GM19463 (cell line): ENCODE measurements at regions not wholly inside any gene's neighbourhood (a gene's known extent, or its start where the extent isn't known, plus 50 kb on each side); places are given as distances from the start of the nearest gene placed in this dataset.
A peak's percentile ranks its signal among the peaks of the same experiment; 100 is the strongest.
"Not testable (repeated sequence)": the region's sequence is repeated elsewhere in the genome, so short reads cannot be mapped to it uniquely, and the experiment has no call there.

ENCODE experiments used
- ATAC-seq: cut with Tn5 transposase; IDR thresholded peaks from one replicate; pipeline ENCODE4 v1.9.1; 2021; ENCODE audit warnings: mild to moderate bottlenecking, moderate library complexity; ENCODE audit not compliant: unreplicated experiment

GRCh38 chr5:100641833-100642232 lies 106.7 kb downstream of the FAM174A start:
- ATAC-seq = no peak

DNA sequence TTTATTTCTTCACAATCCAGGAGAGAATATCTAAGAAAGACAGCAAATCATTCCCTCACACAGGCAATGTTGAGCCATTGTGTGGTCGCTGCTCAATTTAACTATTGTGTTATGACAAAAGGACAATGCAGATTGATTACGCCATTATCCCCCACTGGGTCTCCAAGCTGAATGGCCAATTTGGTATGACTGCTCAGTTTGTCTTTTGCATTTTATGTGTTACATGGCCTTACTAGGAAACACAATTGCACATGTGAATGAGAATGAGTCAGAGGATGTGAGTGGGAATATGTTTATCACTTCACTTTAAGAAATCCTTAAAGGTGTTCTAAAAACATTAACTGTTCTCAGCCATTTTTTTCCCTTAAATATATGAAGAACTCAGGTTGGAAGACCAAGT lies 108.3 kb downstream of the FAM174A start:
- ATAC-seq = no peak

GRCh38 chr5:100644185-100644584 lies 109.0 kb downstream of the FAM174A start:
- ATAC-seq = no peak

DNA sequence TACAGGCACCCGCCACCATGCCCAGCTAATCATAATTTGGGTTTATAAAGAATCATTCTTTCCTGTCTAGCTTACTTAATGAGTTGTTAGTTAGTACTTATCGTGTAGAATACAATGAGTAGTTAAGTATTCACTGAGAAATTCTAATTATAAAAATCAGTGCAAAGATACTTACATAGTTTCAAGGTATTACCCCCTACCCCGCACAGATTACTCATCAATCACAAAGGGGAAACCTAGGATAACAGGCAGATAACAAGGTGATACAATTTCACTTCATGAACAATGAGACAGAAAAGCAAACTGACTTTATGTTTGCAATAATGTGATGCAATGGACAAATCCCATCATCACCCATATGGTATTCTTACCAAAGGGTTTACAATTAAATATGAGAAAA lies 109.6 kb downstream of the FAM174A start:
- no peak for ATAC-seq

- no peak for ATAC-seq
These were observed 110.8 kb downstream of the FAM174A start for GRCh38 chr5:100646011-100646410.

- no peak for ATAC-seq
These were observed 111.5 kb downstream of the FAM174A start for GRCh38 chr5:100646691-100647090.

- peak; percentile 86 for ATAC-seq
These were observed 112.5 kb downstream of the FAM174A start for GRCh38 chr5:100647461-100648230.

DNA sequence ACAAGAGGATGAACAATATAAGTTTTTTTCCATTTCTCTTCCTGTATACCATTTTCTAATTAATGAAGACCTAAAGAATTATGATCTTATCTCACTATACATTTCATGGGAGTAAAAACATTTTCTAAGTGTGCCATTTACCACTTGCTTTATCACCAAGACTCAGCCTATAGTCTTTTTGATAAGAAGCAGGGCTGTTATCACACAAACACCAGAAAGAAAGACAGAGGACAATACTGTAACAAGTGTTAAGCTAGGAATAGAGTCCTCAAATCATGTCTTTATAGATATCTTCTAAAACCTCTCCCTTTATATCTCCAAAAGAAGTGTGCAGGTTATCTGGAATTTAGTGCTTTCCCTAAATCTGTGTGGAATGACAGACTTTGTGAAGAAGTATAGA lies 119.7 kb downstream of the FAM174A start:
- no peak for ATAC-seq

DNA sequence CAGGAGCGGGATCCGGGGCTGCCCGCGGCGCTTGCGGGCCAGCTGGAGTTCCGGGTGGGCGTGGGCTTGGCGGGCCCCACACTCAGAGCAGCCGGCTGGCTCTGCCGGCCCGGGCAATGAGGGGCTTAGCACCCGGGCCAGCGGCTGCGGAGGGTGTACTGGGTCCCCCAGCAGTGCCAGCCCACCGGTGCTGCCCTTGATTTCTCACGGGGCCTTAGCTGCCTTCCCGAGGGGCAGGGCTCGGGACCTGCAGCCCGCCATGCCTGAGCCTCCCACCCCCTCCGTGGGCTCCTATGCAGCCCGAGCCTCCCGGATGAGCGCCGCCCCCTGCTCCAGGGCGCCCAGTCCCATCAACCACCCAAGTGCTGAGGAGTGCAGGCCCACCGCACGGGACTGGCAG lies 121.6 kb downstream of the FAM174A start:
- ATAC-seq = not testable (repeated sequence)

DNA sequence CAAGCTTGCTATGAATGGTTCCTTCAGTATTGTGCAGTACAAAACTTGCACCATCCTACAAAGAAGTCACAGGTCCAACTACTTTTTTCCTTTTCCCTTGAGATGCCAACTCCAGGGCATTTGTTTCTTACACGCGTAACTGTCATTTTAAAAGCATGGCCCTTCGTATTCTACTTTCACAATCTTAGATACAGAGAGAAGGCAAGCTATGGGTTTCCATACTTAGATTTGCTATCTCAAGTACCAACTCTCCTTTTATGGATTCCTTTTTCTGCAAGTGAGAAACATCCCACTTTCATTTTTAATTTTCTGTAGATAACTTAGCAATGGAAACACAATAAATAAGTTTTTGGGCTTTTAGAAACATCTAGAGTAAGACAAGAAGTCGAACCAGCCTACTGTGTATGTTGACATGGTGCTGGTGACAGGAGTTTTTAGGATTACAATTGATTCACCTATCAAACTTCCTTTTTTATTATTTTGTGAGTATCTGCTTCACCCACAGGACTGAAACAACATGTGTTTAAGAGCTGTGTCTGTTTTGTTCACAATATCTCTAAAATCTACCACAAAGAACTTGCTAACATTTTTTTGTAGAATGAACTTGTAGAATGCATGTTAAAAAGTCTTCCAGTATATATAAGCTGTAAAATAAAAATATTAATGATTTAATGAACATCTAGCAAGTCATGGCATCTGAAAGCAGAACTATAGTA lies 124.1 kb downstream of the FAM174A start:
- ATAC-seq = no peak

DNA sequence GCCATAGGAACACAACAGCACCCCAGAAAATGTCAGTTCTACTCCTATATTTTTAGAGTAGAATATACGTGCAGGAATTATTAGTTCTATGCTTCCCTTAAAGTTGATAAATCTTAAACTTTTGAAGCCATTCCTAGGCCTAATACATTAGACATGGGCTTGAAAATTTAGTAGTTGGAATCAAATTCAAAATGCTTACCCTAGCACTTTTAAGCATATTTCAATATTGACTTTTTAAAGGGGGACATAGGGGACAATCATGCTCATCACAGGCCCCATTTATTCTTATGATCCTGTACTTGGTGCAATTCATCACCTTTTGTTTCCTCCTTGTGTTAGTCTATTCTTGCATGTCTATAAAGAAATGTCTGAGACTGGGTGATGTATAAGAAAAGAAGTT lies 129.0 kb downstream of the FAM174A start:
- ATAC-seq = no peak

GRCh38 chr5:100667161-100667630 lies 132.0 kb downstream of the FAM174A start:
- ATAC-seq = no peak

DNA sequence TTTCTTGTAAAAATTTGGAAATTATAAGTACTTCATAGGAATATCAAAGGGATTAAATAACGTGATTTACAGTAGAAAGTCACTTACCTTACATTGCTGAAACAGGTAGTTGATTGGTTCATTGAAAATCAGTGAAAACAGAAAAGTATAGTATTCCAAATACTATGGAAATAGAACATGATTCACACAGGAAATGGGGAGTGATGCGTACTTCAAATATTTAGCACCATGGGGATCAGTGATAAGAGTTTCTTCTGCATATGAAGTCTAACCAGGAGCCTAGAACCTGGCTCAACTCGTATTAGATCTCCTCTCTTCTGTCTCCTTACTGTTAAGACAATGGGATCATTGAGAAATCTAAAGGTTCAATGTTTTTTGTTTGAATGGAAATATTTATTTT lies 133.3 kb downstream of the FAM174A start:
- no peak for ATAC-seq

GRCh38 chr5:100676817-100677631 lies 141.8 kb downstream of the FAM174A start:
- no peak for ATAC-seq

GRCh38 chr5:100682625-100683024 lies 147.5 kb downstream of the FAM174A start:
- no peak for ATAC-seq

DNA sequence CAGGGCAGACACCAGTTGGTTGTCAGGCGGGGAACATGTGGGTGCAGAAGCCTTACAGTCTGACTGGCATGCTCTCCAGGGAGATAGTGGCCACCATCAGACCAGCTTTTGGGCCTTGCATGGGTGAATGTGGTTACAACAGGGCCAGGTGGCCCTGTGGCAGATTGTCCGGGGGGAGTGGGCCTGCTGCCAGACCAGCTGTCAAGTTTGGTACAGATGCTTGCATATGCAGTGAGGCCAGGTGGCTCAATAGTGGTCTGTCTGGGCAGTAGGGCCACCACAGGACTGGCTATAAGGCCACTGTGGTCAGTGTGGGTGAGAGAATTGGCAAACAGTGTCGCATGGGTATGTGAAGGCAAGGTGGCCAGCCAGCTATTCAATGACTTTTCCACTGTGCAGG lies 148.7 kb downstream of the FAM174A start:
- ATAC-seq = no peak

DNA sequence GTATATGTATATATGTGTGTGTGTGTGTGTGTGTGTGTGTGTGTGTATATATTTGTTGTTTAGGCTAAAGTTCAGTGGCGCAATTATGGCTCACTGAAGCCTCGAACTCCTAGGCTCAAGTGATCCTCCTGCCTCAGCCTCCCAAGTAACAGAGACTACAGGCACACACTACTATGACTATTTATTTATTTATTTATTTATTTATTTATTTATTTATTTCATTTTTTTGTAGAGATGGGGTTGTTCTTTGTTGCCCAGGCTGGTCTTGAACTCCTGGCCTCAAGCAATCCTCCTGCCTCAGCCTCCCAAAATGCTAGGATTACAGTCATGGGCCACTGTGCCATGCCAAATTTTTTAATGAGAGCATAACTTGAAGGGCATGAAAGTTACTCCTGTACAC lies 149.9 kb downstream of the FAM174A start:
- ATAC-seq = not testable (repeated sequence)

DNA sequence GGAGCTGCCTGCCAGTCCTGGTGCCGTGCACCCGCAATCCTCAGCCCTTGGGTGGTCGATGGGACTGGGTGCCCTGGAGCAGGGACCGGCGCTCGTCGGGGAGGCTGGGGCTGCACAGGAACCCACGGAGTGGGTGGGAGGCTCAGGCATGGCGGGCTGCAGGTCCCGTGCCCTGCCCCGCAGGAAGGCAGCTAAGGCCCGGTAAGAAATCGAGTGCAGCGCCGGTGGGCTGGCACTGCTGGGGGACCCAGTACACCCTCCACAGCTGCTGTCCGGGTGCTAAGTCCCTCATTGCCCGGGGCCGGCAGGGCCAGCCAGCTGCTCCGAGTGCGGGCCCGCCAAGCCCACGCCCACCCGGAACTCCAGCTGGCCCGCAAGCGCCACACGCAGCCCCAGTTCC lies 153.7 kb downstream of the FAM174A start:
- ATAC-seq = not testable (repeated sequence)

- ATAC-seq = no peak
These were observed 154.9 kb downstream of the FAM174A start for GRCh38 chr5:100690036-100690560.

- ATAC-seq = no peak
These were observed 155.9 kb downstream of the FAM174A start for GRCh38 chr5:100691085-100691484.

- ATAC-seq = no peak
These were observed 156.4 kb downstream of the FAM174A start for GRCh38 chr5:100691548-100691947.
